ENCODE measurements at regions not wholly inside any gene's neighbourhood (a gene's known extent, or its start where the extent isn't known, plus 50 kb on each side); places are given as distances from the start of the nearest gene placed in this dataset.

DNA sequence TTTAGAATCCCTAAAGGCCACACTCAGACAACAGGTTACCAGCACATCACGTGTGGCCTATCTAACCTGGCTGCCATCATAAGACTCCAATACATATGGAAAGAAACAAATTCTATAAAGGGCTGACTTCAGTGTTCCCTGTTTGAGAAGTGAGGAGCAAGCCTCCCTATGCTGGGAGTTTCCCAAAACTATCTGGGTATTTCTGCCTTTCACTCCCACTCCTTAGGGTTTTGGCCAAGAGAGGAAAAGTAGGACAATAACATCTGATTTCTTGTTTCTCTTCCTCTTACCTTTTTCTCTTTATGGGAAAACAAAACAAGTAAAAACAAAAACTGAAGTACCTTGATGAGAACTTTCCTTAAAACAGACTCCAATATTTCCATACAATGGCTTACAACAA, 121.5 kb upstream of the COL8A1 start:
- H3K4me3 Mint-ChIP-seq: no peak overlapping the region
- no peaks in the 10 kb centered on the region for H3K27me3 ChIP-seq (ENCODE audit: insufficient read depth, low read length)
- H3K4ac ChIP-seq (ENCODE audit: low read depth, low read length): no peak overlapping the region
- H4K91ac ChIP-seq (ENCODE audit: insufficient read length, low read depth, low read length): no peak overlapping the region
- H4K20me1 ChIP-seq (ENCODE audit: control insufficient read depth, insufficient read depth, insufficient read length): no peaks in the 10 kb centered on the region
- no peak overlapping the region for H2AFZ ChIP-seq (ENCODE audit: low read length)
- H3K27ac ChIP-seq (ENCODE audit: insufficient read length, low read depth, low read length): no peak overlapping the region
- H2BK12ac ChIP-seq (ENCODE audit: insufficient read length, low read depth, low read length): no peak overlapping the region
- H2BK5ac ChIP-seq (ENCODE audit: insufficient read length, low read length): no peak overlapping the region
- no CpG with 5 or more reads among the region's 1 CpG for WGBS (ENCODE audit: extremely low coverage, insufficient read length, low lambda C conversion rate)
- H2BK120ac ChIP-seq (ENCODE audit: low read depth, low read length, poor library complexity, severe bottlenecking): no peak overlapping the region
- no peak overlapping the region for H3K56ac ChIP-seq (ENCODE audit: insufficient read length, low read depth, low read length)
- H2BK15ac ChIP-seq (ENCODE audit: low read depth, low read length): no peak overlapping the region
- no peak overlapping the region for H3K14ac ChIP-seq (ENCODE audit: insufficient read depth, low read length)
- no peak overlapping the region for H3K27ac Mint-ChIP-seq
- H3K4me2 ChIP-seq (ENCODE audit: insufficient read depth, insufficient read length, low read length): no peak overlapping the region
- peaks cover 3 to 5% of the 10 kb centered on the region in 2 experiments; a peak in 1 of 4 replicates for H3K4me1 Mint-ChIP-seq
- no peak overlapping the region for H3K23ac ChIP-seq (ENCODE audit: insufficient read length, low read depth, low read length)
- no peaks in the 10 kb centered on the region for H3K4me1 ChIP-seq (ENCODE audit: insufficient read depth, low read length)
- no peak for TF ChIP-seq CTCF (conservative IDR thresholded peaks at IDR 0.05)
- no peaks in the 10 kb centered on the region for H3K9me3 ChIP-seq (ENCODE audit: control insufficient read depth, low read depth, low read length)
- no peaks in the 10 kb centered on the region for H3K79me2 ChIP-seq (ENCODE audit: insufficient read depth, low read length)
- no peaks in the 10 kb centered on the region for H3K23me2 ChIP-seq (ENCODE audit: insufficient read length, low read depth, low read length, poor library complexity, severe bottlenecking)
- DNase-seq: no peak
- H3K18ac ChIP-seq (ENCODE audit: insufficient read length, low read depth, low read length): no peak overlapping the region
- H3K79me1 ChIP-seq (ENCODE audit: insufficient read depth, low read depth, low read length, poor library complexity, severe bottlenecking): no peaks in the 10 kb centered on the region
- no peak overlapping the region for H4K8ac ChIP-seq (replicated peaks; ENCODE audit: insufficient read length, low read depth, low read length)
- H3K9ac ChIP-seq (ENCODE audit: extremely low read depth, insufficient read length, low read length): no peak overlapping the region
- H3K27me3 Mint-ChIP-seq (ENCODE audit: low read depth): no peaks in the 10 kb centered on the region
- no peak overlapping the region for H2BK20ac ChIP-seq (ENCODE audit: low read depth, low read length, poor library complexity, severe bottlenecking)
- H2AK5ac ChIP-seq (ENCODE audit: insufficient read length, low read length): no peak overlapping the region
- H3K36me3 Mint-ChIP-seq (ENCODE audit: insufficient read depth in 1 of 3, low read depth in 3 of 3): no peaks in the 10 kb centered on the region
- H3T11ph ChIP-seq (ENCODE audit: low read length): no peak overlapping the region
- no peaks in the 10 kb centered on the region for H3K9me3 Mint-ChIP-seq
- no peak overlapping the region for H4K5ac ChIP-seq (ENCODE audit: insufficient read length, low read depth, low read length)
